ENCODE measurements at regions not wholly inside any gene's neighbourhood (a gene's known extent, or its start where the extent isn't known, plus 50 kb on each side); places are given as distances from the start of the nearest gene placed in this dataset.

DNA sequence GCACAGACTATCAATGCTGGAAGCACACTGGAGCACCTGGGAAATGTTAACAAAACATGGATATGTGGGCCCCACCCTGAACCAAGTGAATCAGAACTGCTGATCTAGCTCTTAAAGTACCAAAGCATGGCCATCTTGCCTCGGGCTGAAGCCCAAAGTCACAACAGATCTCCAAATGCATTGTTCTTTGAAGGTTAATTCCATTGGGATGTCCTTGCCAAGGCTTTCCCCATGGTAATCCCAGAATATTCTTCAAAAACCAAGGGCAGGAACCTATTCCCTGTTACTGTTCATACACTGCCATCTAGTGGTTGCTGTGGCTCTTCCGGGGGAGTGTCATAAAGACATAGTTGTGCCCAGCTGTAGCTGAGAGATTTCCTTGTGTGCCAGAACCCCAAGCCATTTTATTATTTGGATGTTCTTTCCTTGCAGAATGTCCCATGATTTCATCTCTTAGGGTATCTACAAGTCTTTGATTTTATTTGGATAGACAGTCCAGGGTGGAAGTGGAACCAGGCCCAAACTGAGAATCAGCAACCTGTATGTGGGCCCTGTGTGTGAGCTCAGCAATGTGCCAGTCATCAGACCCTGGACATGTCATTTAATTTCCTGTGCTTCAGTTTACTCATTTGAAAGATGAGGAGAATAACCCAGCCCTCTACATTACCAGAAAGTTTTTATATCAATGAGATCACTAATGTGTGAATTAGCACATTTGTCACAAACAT lies 290.0 kb downstream of the ACTL7B start:
- H3K27ac ChIP-seq, result no peak overlapping the region
- H3K36me3 ChIP-seq, result no peaks in the 10 kb centered on the region
- no peaks in the 10 kb centered on the region for H3K4me1 ChIP-seq
- no peak overlapping the region for H3K4me3 ChIP-seq
- TF ChIP-seq POLR2A (IDR thresholded peaks at IDR 0.05), result no peak
- TF ChIP-seq, protein P1, sequence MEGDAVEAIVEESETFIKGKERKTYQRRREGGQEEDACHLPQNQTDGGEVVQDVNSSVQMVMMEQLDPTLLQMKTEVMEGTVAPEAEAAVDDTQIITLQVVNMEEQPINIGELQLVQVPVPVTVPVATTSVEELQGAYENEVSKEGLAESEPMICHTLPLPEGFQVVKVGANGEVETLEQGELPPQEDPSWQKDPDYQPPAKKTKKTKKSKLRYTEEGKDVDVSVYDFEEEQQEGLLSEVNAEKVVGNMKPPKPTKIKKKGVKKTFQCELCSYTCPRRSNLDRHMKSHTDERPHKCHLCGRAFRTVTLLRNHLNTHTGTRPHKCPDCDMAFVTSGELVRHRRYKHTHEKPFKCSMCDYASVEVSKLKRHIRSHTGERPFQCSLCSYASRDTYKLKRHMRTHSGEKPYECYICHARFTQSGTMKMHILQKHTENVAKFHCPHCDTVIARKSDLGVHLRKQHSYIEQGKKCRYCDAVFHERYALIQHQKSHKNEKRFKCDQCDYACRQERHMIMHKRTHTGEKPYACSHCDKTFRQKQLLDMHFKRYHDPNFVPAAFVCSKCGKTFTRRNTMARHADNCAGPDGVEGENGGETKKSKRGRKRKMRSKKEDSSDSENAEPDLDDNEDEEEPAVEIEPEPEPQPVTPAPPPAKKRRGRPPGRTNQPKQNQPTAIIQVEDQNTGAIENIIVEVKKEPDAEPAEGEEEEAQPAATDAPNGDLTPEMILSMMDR (IDR thresholded peaks at IDR 0.05), result peak in 5 of 6 experiments; percentile 22 to 93 (median 92)
- H3K27me3 ChIP-seq, result no peaks in the 10 kb centered on the region
- peak in 1 of 3 donors; percentile 66 for DNase-seq
- no peaks in the 10 kb centered on the region for H3K9me3 ChIP-seq

GRCh38 chr9:108562176-108562575 lies 293.6 kb downstream of the ACTL7B start:
- H3K4me3 ChIP-seq, result no peak overlapping the region
- no peaks in the 10 kb centered on the region for H3K36me3 ChIP-seq
- no peaks in the 10 kb centered on the region for H3K9me3 ChIP-seq
- DNase-seq, result no peak
- no peak overlapping the region for H3K27ac ChIP-seq
- no peaks in the 10 kb centered on the region for H3K27me3 ChIP-seq
- TF ChIP-seq, protein P1 (IDR thresholded peaks at IDR 0.05), result no peak
- TF ChIP-seq POLR2A (IDR thresholded peaks at IDR 0.05), result no peak
- H3K4me1 ChIP-seq, result no peaks in the 10 kb centered on the region

DNA sequence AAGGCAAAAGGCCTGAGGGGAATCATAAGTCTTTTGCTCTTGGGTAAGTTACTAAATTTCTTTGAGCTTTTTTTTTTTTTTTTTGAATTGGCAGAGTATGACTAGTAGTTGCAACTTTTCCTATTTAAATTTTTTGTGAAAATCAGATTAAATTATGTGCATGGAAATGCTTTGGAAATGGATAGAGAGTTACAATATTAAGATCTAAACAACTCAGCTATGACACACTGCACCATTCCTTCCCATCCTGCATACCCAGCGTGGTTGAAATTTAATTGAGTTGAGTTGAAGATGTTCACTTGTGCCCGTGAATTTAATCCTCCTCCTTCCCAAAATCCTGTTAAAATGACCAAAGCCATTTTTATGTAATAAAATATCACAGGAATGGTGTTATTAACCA lies 296.4 kb downstream of the ACTL7B start:
- H3K36me3 ChIP-seq, result no peaks in the 10 kb centered on the region
- TF ChIP-seq, protein P1 (IDR thresholded peaks at IDR 0.05), result no peak
- TF ChIP-seq POLR2A (IDR thresholded peaks at IDR 0.05), result no peak

DNA sequence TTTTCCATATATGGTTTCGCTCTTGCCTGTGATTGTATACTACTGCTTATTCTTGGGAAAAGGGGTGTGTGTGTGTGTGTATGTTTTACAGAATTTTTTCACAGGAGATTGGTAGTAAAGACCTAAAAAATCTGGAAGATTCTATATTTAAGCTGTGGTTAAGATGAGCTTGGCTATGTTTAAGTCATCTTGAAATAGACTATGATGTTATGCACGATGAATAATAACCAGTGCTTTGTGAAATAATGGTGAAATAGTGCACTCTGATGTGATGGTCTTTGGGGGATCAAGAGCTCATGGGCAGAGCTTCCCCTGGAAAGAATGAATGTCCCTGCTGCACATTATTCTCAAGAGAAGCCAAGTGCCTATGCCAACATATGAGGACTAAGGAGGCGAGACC lies 301.0 kb downstream of the ACTL7B start:
- Histone ChIP-seq H3K36me3 (no peaks in the 10 kb centered on the region), H3K4me3 (no peak overlapping the region), H3K9me3 (no peaks in the 10 kb centered on the region), H3K4me1 (no peaks in the 10 kb centered on the region), H3K27me3 (no peaks in the 10 kb centered on the region), H3K27ac (no peak overlapping the region)
- DNase-seq, result no peak
- TF ChIP-seq POLR2A (IDR thresholded peaks at IDR 0.05), result no peak
- TF ChIP-seq, protein P1 (IDR thresholded peaks at IDR 0.05), result no peak

More for the DNA sequence above, 296.4 kb downstream of the ACTL7B start:
- Histone ChIP-seq H3K9me3 (no peaks in the 10 kb centered on the region), H3K27ac (no peak overlapping the region), H3K27me3 (no peaks in the 10 kb centered on the region), H3K4me3 (no peak overlapping the region), H3K4me1 (no peaks in the 10 kb centered on the region)
- no peak for DNase-seq

DNA sequence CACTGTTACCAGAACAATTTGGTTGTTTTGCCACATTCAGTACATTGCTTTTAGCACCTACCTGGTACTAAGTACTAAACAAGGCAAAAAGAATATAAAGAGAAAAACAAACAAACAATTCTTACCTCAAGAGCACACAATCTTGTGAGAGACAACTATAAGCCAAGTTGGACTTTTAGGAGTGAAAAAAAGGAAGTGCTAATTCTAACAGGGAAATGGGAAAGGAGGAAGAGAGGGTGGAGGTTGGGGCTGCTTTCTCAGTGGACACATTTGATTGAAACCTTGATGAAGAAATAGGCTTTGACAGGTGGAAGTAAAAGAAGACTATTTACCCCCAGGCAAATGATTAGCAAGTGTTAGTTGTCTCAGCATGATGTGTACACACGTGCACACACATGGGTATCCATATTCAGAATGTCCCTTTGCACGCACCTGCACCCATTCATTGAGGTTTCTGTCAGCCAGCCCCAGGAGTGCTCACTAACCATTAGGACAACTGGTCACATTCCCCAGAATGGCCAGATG lies 302.6 kb downstream of the ACTL7B start:
- TF ChIP-seq, protein P1 (IDR thresholded peaks at IDR 0.05), result no peak
- TF ChIP-seq POLR2A (IDR thresholded peaks at IDR 0.05), result no peak
- H3K27ac ChIP-seq, result no peak overlapping the region
- DNase-seq, result no peak
- H3K9me3 ChIP-seq, result no peaks in the 10 kb centered on the region
- no peak overlapping the region for H3K4me3 ChIP-seq
- no peaks in the 10 kb centered on the region for H3K36me3 ChIP-seq
- no peaks in the 10 kb centered on the region for H3K27me3 ChIP-seq
- no peaks in the 10 kb centered on the region for H3K4me1 ChIP-seq
